B cell (primary cell): ENCODE measurements at regions not wholly inside any gene's neighbourhood (a gene's known extent, or its start where the extent isn't known, plus 50 kb on each side); places are given as distances from the start of the nearest gene placed in this dataset.

Experiments used
- ATAC-seq: fragments of 200-7000 bp; cut with Tn5 transposase; one replicate; pipeline ENCODE4 v1.10.0; 2021; ENCODE audit warnings: low read depth, mild to moderate bottlenecking, moderate number of reproducible peaks, moderate library complexity
- CTCF ChIA-PET: fragments of 350-600 bp; sonication (Branson Sonifier 250); formaldehyde crosslinking; loops from one replicate; lab custom pipeline; 2021; ENCODE audit warnings: antibody characterized with exemption, inconsistent platforms; lab: Charles Lee
- POLR2A ChIA-PET: fragments of 350-600 bp; sonication (Branson Sonifier 250); formaldehyde crosslinking; loops from one replicate; lab custom pipeline; 2021; ENCODE audit warnings: antibody characterized with exemption; lab: Charles Lee
- DNase-seq: peaks from one replicate; pipeline ENCODE4 v3.0.0; 2013
- H2AFZ ChIP-seq: 2 replicates; pipeline ENCODE4 v1.6.1; 2012; ENCODE audit warnings: mild to moderate bottlenecking, low read depth, low read length; ENCODE audit not compliant: insufficient read depth, poor library complexity, severe bottlenecking
- H3K27ac ChIP-seq, 2 donors: 1 replicate in 1 of 2; 2 replicates in 1 of 2; pipeline ENCODE4 v1.5.1; 2012 to 2013; ENCODE audit warnings: low read length in 2 of 2, mild to moderate bottlenecking in 2 of 2, moderate library complexity in 1 of 2
- H3K27me3 ChIP-seq, 4 experiments: fragments of 200-600 bp in 1 of 4; sonication (generic) in 1 of 4; replicated peaks in 1 of 4; 1 replicate in 2 of 4; 2 replicates in 2 of 4; pipeline versions ENCODE4 v1.6.1 to v1.7.0; 2013 to 2016; ENCODE audit warnings: low read length in 3 of 4, mild to moderate bottlenecking in 2 of 4, mixed read lengths in 1 of 4, moderate library complexity in 1 of 4; ENCODE audit not compliant: insufficient read depth in 4 of 4, control insufficient read depth in 3 of 4; ENCODE audit errors: control extremely low read depth in 1 of 4
- H3K36me3 ChIP-seq, 2 experiments: replicated peaks in 1 of 2; 1 replicate in 1 of 2; 2 replicates in 1 of 2; pipeline versions ENCODE4 v1.6.1 to v1.7.1; 2013; ENCODE audit warnings: low read length in 1 of 2; ENCODE audit not compliant: insufficient read depth in 2 of 2, control insufficient read depth in 1 of 2; ENCODE audit errors: control extremely low read depth in 1 of 2, extremely low read depth in 1 of 2
- H3K4me1 ChIP-seq, 2 donors: fragments of 200-600 bp in 1 of 2; sonication (generic) in 1 of 2; 1 replicate in 1 of 2; 2 replicates in 1 of 2; pipeline versions ENCODE4 v1.5.1 to v1.6.1; 2013 to 2017; ENCODE audit warnings: low read length in 2 of 2; ENCODE audit not compliant: control insufficient read depth in 2 of 2, insufficient read depth in 2 of 2
- H3K4me2 ChIP-seq: replicated peaks from 2 replicates; pipeline ENCODE3; 2012; ENCODE audit warnings: mild to moderate bottlenecking, low read depth, low read length; ENCODE audit not compliant: poor library complexity, severe bottlenecking
- H3K4me3 ChIP-seq, 5 experiments: fragments of 200-600 bp in 1 of 5; sonication (generic) in 1 of 5; 1 replicate in 3 of 5; 2 replicates in 2 of 5; pipeline versions ENCODE4 v1.5.1 to v1.7.0; 2011 to 2016; ENCODE audit warnings: low read length in 4 of 5, mild to moderate bottlenecking in 4 of 5, low read depth in 2 of 5, control low read depth in 1 of 5, moderate library complexity in 1 of 5; ENCODE audit not compliant: insufficient read depth in 1 of 5; ENCODE audit errors: control extremely low read depth in 1 of 5, extremely low read depth in 1 of 5
- H3K79me2 ChIP-seq: fragments of 200-600 bp; sonication (generic); one replicate; pipeline ENCODE4 v1.6.0; 2016; ENCODE audit warnings: low read length; ENCODE audit not compliant: control insufficient read depth, insufficient read depth
- H3K9ac ChIP-seq: fragments of 200-600 bp; sonication (generic); 2 replicates; pipeline ENCODE4 v1.6.1; 2017; ENCODE audit warnings: mild to moderate bottlenecking, low read length, moderate library complexity
- H3K9me3 ChIP-seq, 3 donors: one replicate each; pipeline versions ENCODE4 v1.6.1 to v1.7.1; 2013; ENCODE audit warnings: low read length in 2 of 3; ENCODE audit not compliant: control insufficient read depth in 2 of 3, insufficient read depth in 1 of 3; ENCODE audit errors: control extremely low read depth in 1 of 3
- H4K20me1 ChIP-seq: 2 replicates; pipeline ENCODE4 v1.6.0; 2012; ENCODE audit warnings: mild to moderate bottlenecking, low read length; ENCODE audit not compliant: insufficient read depth, control insufficient read depth, poor library complexity, severe bottlenecking
- H3K27ac Mint-ChIP-seq: one replicate; pipeline ENCODE4 v1.8.0; 2021; ENCODE audit warnings: mixed read lengths
- H3K27me3 Mint-ChIP-seq: one replicate; pipeline ENCODE4 v1.8.0; 2021; ENCODE audit warnings: mixed read lengths
- H3K4me1 Mint-ChIP-seq: one replicate; pipeline ENCODE4 v1.8.0; 2021; ENCODE audit warnings: mixed read lengths
- H3K4me3 Mint-ChIP-seq: one replicate; pipeline ENCODE4 v1.8.0; 2021; ENCODE audit warnings: mixed read lengths
- H3K9me3 Mint-ChIP-seq: one replicate; pipeline ENCODE4 v1.8.0; 2022; ENCODE audit warnings: mixed read lengths; ENCODE audit not compliant: insufficient read depth
- EZH2 ChIP-seq: IDR thresholded peaks from 2 replicates; pipeline ENCODE4 v1.6.1; 2012; ENCODE audit warnings: borderline replicate concordance, low read depth, mild to moderate bottlenecking, moderate library complexity, low read length; ENCODE audit not compliant: insufficient read depth, poor library complexity, severe bottlenecking
- WGBS: methylation state at CpG from one replicate; pipeline ENCODE4 v1.1.5; 2013; ENCODE audit warnings: missing lambda C conversion rate; ENCODE audit not compliant: insufficient coverage; 5-methylcytosine and 5-hydroxymethylcytosine counted together
- intact Hi-C: fragments of 100-400 bp; cut with micrococcal nuclease; formaldehyde crosslinking; loops from one replicate; pipeline ENCODE4 v1.10.0; 2022
- TF ChIP-seq, protein P1 (sequence below): fragments of 200-600 bp; IDR thresholded peaks from one replicate; pipeline ENCODE4 v1.8.0; 2022; ENCODE audit warnings: antibody characterized with exemption, mild to moderate bottlenecking

DNA sequence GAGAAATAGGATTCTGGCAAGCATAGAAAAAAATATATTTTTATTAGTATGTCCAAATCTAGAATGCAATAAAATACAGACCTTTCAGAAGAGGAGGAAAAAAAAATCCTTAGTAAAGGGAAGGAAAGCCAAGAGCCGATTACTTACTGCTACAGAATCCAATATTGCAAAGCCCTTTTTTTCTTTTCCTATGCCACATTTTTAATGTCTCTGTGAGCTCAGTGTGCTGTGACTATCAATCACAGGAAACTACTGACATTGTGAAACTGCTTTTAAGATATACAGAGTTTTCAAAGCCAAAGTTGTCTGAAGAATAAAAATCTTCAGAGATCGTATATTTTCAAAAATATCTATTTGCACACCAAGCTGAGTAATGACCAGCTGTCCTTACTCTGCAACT is 120.4 kb downstream of the CHD9NB start:
- H3K9me3 Mint-ChIP-seq = no peaks in the 10 kb centered on the region
- Histone ChIP-seq H3K9ac (no peak overlapping the region), H3K79me2 (no peaks in the 10 kb centered on the region), H3K36me3 (no peaks in the 10 kb centered on the region), H3K4me1 (no peaks in the 10 kb centered on the region), H3K9me3 (peaks cover 0 to 6% (median 0%) of the 10 kb centered on the region in 3 donors), H3K4me3 (no peak overlapping the region), H3K27me3 (no peaks in the 10 kb centered on the region), H3K4me2 (no peak overlapping the region), H2AFZ (no peak overlapping the region), H4K20me1 (no peaks in the 10 kb centered on the region), H3K27ac (no peak overlapping the region)
- CTCF ChIA-PET = no interaction called here
- DNase-seq (no peak), ATAC-seq (no peak)
- WGBS = no CpG with 5 or more reads among the region's 2 CpGs
- no peak overlapping the region for H3K4me3 Mint-ChIP-seq
- intact Hi-C loops = no loop called here
- POLR2A ChIA-PET = no interaction called here
- TF ChIP-seq, protein P1, sequence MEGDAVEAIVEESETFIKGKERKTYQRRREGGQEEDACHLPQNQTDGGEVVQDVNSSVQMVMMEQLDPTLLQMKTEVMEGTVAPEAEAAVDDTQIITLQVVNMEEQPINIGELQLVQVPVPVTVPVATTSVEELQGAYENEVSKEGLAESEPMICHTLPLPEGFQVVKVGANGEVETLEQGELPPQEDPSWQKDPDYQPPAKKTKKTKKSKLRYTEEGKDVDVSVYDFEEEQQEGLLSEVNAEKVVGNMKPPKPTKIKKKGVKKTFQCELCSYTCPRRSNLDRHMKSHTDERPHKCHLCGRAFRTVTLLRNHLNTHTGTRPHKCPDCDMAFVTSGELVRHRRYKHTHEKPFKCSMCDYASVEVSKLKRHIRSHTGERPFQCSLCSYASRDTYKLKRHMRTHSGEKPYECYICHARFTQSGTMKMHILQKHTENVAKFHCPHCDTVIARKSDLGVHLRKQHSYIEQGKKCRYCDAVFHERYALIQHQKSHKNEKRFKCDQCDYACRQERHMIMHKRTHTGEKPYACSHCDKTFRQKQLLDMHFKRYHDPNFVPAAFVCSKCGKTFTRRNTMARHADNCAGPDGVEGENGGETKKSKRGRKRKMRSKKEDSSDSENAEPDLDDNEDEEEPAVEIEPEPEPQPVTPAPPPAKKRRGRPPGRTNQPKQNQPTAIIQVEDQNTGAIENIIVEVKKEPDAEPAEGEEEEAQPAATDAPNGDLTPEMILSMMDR = no peak
- TF ChIP-seq EZH2 = no peak
- no peaks in the 10 kb centered on the region for H3K27me3 Mint-ChIP-seq
- H3K4me1 Mint-ChIP-seq = no peaks in the 10 kb centered on the region
- no peak overlapping the region for H3K27ac Mint-ChIP-seq

DNA sequence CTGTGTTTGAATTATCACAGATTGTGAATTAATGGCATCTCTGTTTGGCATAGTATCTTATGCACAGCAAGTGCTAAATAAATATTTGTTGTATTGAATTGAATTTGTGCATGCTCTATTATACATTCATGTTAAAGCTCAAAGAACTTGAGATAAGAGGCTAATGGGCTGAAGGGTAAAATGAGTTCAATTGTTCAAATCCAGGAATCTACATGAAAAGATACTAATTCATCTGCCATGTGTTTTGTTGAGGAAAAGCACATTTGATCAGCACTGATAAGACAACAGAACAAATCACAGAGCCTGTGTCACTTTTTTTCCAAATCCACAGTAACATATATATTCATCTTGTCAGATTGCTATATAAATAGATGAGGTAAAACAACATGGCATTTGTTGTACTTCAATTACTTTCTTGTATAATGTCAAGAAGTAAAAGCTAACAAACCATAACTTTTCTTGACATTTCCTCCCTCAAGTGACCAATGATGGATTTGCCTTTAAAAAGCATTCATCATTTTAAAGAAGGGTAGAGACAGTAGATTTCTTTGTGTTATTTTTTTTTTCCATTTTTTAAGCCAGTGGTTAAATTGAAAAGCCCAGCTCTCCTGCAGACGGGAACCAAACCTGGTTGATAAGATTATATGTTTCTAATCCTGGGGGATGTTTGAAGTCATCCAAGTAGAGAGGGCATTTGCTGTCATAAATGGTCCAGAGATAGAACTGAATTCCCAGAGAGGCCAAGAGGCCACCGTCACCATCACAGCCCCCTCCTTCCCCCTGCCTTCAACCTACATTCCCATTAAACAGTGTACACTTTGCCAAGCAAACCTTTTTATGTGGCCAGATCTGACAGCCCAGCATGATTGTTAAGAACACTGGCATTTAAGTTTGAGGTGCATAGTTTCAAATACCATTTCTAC is 123.0 kb downstream of the CHD9NB start:
- DNase-seq = no peak
- no peak overlapping the region for H3K4me3 ChIP-seq
- H3K27ac ChIP-seq = no peak overlapping the region
- no peaks in the 10 kb centered on the region for H3K36me3 ChIP-seq
- H3K9ac ChIP-seq = no peak overlapping the region
- TF ChIP-seq EZH2 = no peak
- TF ChIP-seq, protein P1 = no peak
- ChIA-PET CTCF (no interaction called here), POLR2A (no interaction called here)
- ATAC-seq = no peak
- H3K4me2 ChIP-seq = no peak overlapping the region
- intact Hi-C loops = no loop called here
- peaks cover 0 to 6% (median 0%) of the 10 kb centered on the region in 3 donors for H3K9me3 ChIP-seq
- Mint-ChIP-seq H3K27ac (no peak overlapping the region), H3K4me3 (no peak overlapping the region), H3K4me1 (no peaks in the 10 kb centered on the region), H3K9me3 (peaks cover 3% of the 10 kb centered on the region), H3K27me3 (no peaks in the 10 kb centered on the region)
- no peaks in the 10 kb centered on the region for H3K27me3 ChIP-seq
- no peaks in the 10 kb centered on the region for H3K4me1 ChIP-seq
- H4K20me1 ChIP-seq = no peaks in the 10 kb centered on the region
- H2AFZ ChIP-seq = no peak overlapping the region
- no peaks in the 10 kb centered on the region for H3K79me2 ChIP-seq
- WGBS = 73% methylated on average over 1 of the region's 2 CpGs
